IPS-18a (cell line): ENCODE measurements at regions not wholly inside any gene's neighbourhood (a gene's known extent, or its start where the extent isn't known, plus 50 kb on each side); places are given as distances from the start of the nearest gene placed in this dataset.

Source experiments
- H3K27ac ChIP-seq: one replicate; pipeline ENCODE4 v1.5.1; 2013; ENCODE audit warnings: low read length
- H3K27me3 ChIP-seq: one replicate; pipeline ENCODE4 v1.6.1; 2013; ENCODE audit warnings: mild to moderate bottlenecking, low read length; ENCODE audit not compliant: control insufficient read depth, insufficient read depth
- H3K36me3 ChIP-seq: one replicate; pipeline ENCODE4 v1.6.1; 2013; ENCODE audit warnings: low read depth, low read length; ENCODE audit not compliant: control insufficient read depth
- H3K4me1 ChIP-seq: one replicate; pipeline ENCODE4 v1.6.1; 2013; ENCODE audit warnings: low read depth, low read length; ENCODE audit not compliant: control insufficient read depth
- H3K4me3 ChIP-seq: one replicate; pipeline ENCODE4 v1.5.1; 2013; ENCODE audit warnings: low read length
- H3K9ac ChIP-seq: one replicate; pipeline ENCODE4 v1.6.1; 2013; ENCODE audit warnings: mild to moderate bottlenecking, low read length, moderate library complexity
- H3K9me3 ChIP-seq: one replicate; pipeline ENCODE4 v1.6.1; 2013; ENCODE audit warnings: low read depth, low read length; ENCODE audit not compliant: control insufficient read depth

GRCh38 chr17:14719942-14720341 lies 419.1 kb downstream of the HS3ST3B1 start:
- Histone ChIP-seq H3K27me3 (no peaks in the 10 kb centered on the region), H3K9me3 (no peaks in the 10 kb centered on the region), H3K27ac (no peak overlapping the region), H3K4me1 (no peaks in the 10 kb centered on the region), H3K9ac (no peak overlapping the region), H3K4me3 (no peak overlapping the region), H3K36me3 (no peaks in the 10 kb centered on the region)

GRCh38 chr17:14717859-14718258 lies 417.0 kb downstream of the HS3ST3B1 start:
- no peaks in the 10 kb centered on the region for H3K9me3 ChIP-seq
- H3K27ac ChIP-seq = no peak overlapping the region

GRCh38 chr17:14715561-14715960 lies 414.7 kb downstream of the HS3ST3B1 start:
- Histone ChIP-seq H3K9me3 (no peaks in the 10 kb centered on the region), H3K4me3 (no peak overlapping the region), H3K27me3 (no peaks in the 10 kb centered on the region)

More at GRCh38 chr17:14717859-14718258, 417.0 kb downstream of the HS3ST3B1 start:
- Histone ChIP-seq H3K9ac (no peak overlapping the region), H3K36me3 (no peaks in the 10 kb centered on the region), H3K27me3 (no peaks in the 10 kb centered on the region), H3K4me3 (no peak overlapping the region), H3K4me1 (no peaks in the 10 kb centered on the region)

DNA sequence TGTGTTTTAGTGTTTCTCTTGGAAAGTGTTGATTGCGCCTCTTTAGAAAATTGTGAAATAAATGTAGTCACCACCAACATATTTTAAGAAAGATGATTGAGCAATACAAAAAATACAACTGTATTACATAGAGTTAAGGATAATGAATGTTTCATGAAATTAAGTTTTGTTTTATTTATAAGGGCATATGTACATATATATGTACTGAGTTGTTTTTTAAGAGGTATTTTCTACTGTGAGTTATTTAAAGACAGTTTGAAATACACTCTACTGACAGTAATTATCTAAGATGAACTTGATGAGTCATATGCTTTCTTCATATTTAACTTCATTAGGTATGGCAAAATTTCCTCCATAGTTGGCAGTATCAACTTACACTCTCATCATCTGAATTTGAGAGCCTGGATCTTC lies 411.7 kb downstream of the HS3ST3B1 start:
- H3K36me3 ChIP-seq = no peaks in the 10 kb centered on the region
- no peak overlapping the region for H3K27ac ChIP-seq
- no peaks in the 10 kb centered on the region for H3K9me3 ChIP-seq
- H3K27me3 ChIP-seq = no peaks in the 10 kb centered on the region
- no peak overlapping the region for H3K4me3 ChIP-seq
- no peaks in the 10 kb centered on the region for H3K4me1 ChIP-seq
- H3K9ac ChIP-seq = no peak overlapping the region

More at GRCh38 chr17:14715561-14715960, 414.7 kb downstream of the HS3ST3B1 start:
- H3K27ac ChIP-seq = no peak overlapping the region
- no peaks in the 10 kb centered on the region for H3K36me3 ChIP-seq
- H3K9ac ChIP-seq = no peak overlapping the region
- H3K4me1 ChIP-seq = no peaks in the 10 kb centered on the region

GRCh38 chr17:14704121-14704520 lies 403.2 kb downstream of the HS3ST3B1 start:
- H3K4me1 ChIP-seq = peaks cover 11% of the 10 kb centered on the region
- no peak overlapping the region for H3K27ac ChIP-seq
- no peaks in the 10 kb centered on the region for H3K9me3 ChIP-seq
- H3K36me3 ChIP-seq = no peaks in the 10 kb centered on the region
- no peaks in the 10 kb centered on the region for H3K27me3 ChIP-seq
- H3K4me3 ChIP-seq = no peak overlapping the region
- no peak overlapping the region for H3K9ac ChIP-seq

DNA sequence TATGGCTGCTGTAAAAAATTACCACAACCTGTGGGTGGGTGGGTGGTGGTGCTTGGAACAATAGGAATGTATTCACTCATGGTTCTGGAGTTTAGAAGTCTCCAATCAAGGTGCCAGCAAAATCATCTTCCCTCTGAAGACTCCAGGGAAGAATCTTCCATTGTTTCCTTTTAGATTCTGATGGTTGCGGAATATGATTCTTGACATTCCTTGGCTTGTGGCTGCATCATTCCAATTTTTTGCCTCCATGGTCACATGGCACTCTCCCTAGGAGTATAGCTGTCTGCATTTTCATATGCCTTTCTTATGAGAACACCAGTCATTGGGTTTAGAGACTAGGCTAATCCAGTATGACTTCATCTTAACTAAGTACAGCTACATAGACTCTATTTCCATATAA lies 401.0 kb downstream of the HS3ST3B1 start:
- H3K36me3 ChIP-seq = no peaks in the 10 kb centered on the region
- peaks cover 11% of the 10 kb centered on the region for H3K4me1 ChIP-seq
- H3K9ac ChIP-seq = no peak overlapping the region
- no peak overlapping the region for H3K27ac ChIP-seq
- H3K9me3 ChIP-seq = no peaks in the 10 kb centered on the region
- H3K27me3 ChIP-seq = no peaks in the 10 kb centered on the region
- H3K4me3 ChIP-seq = no peak overlapping the region

GRCh38 chr17:14699574-14700185 lies 398.8 kb downstream of the HS3ST3B1 start:
- Histone ChIP-seq H3K9me3 (no peaks in the 10 kb centered on the region), H3K4me3 (peak overlapping the region; percentile 7), H3K9ac (no peak overlapping the region), H3K36me3 (no peaks in the 10 kb centered on the region), H3K4me1 (peaks cover 11% of the 10 kb centered on the region), H3K27me3 (no peaks in the 10 kb centered on the region), H3K27ac (no peak overlapping the region)

DNA sequence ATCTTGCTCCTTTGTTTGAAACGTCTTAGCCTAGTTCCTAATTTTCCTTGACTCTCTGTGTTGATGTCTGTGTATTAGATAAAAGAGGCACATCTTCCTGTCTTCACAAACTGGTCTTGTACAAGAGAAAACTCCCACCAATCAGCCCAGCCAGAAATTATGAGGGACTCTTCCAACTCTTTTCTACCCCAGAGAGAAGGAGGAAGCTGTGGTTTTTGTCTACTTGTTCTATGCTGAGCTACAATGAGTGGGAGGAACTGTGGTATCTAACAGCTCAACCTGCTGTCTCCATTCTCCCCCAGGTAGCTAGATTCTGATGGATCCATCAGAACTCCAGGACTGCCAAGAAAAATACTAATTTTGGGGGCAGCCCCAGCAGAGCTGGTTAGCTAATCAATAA lies 392.5 kb downstream of the HS3ST3B1 start:
- H3K4me3 ChIP-seq = no peak overlapping the region
- no peaks in the 10 kb centered on the region for H3K27me3 ChIP-seq
- no peak overlapping the region for H3K27ac ChIP-seq
- no peak overlapping the region for H3K9ac ChIP-seq
- no peaks in the 10 kb centered on the region for H3K36me3 ChIP-seq
- H3K4me1 ChIP-seq = no peaks in the 10 kb centered on the region
- no peaks in the 10 kb centered on the region for H3K9me3 ChIP-seq

DNA sequence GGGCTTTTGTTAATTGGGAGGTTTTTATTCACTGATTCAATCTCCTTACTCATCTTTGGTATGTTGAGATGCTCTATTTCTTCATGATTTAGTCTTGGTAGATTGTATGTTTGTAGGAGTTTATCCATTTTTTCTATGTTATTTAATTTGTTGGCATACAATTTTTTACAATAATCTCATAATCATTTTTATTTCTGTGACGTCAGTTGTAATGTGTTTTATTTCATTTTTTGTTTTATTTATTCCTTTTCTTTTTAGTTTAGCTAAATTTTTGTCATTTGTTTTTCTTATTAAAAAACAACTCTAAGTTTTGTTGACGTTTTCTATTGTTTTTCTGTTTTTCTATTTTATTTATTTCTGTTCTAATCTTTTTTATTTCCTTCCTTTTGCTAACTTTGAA lies 389.8 kb downstream of the HS3ST3B1 start:
- Histone ChIP-seq H3K9ac (no peak overlapping the region), H3K4me3 (no peak overlapping the region), H3K36me3 (no peaks in the 10 kb centered on the region), H3K4me1 (no peaks in the 10 kb centered on the region), H3K27me3 (no peaks in the 10 kb centered on the region), H3K9me3 (no peaks in the 10 kb centered on the region), H3K27ac (no peak overlapping the region)

DNA sequence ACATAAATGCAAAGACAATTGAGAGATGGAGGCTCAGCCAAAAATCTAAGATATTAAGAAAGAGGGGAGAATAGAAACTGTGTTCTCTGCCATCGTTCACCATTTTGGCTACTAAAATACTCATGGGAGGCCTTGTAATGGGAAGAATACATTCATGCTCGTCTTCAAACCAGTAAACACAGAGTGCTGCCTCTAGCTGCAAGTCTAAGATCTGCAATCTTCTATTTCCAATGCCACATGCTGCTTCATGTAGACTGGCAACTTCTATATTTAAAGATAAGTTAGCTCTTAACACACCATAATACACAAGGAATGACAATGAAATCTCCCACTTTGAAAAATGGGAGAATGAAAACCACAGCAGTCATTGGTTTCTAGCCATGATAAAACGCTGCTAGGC lies 387.3 kb downstream of the HS3ST3B1 start:
- H3K9me3 ChIP-seq = no peaks in the 10 kb centered on the region
- no peak overlapping the region for H3K4me3 ChIP-seq
- no peaks in the 10 kb centered on the region for H3K4me1 ChIP-seq
- no peak overlapping the region for H3K27ac ChIP-seq
- H3K27me3 ChIP-seq = no peaks in the 10 kb centered on the region
- no peak overlapping the region for H3K9ac ChIP-seq
- H3K36me3 ChIP-seq = no peaks in the 10 kb centered on the region

GRCh38 chr17:14672830-14673229 lies 371.9 kb downstream of the HS3ST3B1 start:
- H3K4me1 ChIP-seq = no peaks in the 10 kb centered on the region
- no peak overlapping the region for H3K27ac ChIP-seq

GRCh38 chr17:14670861-14671260 lies 370.0 kb downstream of the HS3ST3B1 start:
- no peaks in the 10 kb centered on the region for H3K4me1 ChIP-seq
- H3K9me3 ChIP-seq = no peaks in the 10 kb centered on the region
- no peak overlapping the region for H3K27ac ChIP-seq
- no peak overlapping the region for H3K4me3 ChIP-seq
- H3K27me3 ChIP-seq = no peaks in the 10 kb centered on the region
- H3K36me3 ChIP-seq = no peaks in the 10 kb centered on the region
- H3K9ac ChIP-seq = no peak overlapping the region

More at GRCh38 chr17:14672830-14673229, 371.9 kb downstream of the HS3ST3B1 start:
- Histone ChIP-seq H3K27me3 (no peaks in the 10 kb centered on the region), H3K9ac (no peak overlapping the region), H3K9me3 (no peaks in the 10 kb centered on the region), H3K36me3 (no peaks in the 10 kb centered on the region), H3K4me3 (no peak overlapping the region)
